ENCODE measurements at regions not wholly inside any gene's neighbourhood (a gene's known extent, or its start where the extent isn't known, plus 50 kb on each side); places are given as distances from the start of the nearest gene placed in this dataset.

DNA sequence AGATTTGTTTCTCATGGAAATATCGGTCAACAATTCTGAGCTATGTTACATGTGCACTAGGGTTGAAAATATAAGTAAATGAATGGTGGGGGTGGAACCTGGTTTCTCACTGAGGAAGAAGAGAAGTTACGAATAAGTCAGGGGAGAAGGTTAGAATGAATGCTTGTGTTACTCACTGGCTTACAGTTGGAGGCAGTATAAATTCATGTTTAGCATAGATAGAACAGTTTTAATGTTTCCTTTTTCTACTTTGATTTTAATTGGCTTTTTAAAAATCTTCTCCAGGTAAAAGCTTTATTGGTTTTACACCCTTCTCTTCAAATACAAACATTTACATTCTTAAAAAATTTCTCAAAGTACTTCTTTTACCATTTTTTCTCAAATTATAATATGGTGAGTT, 1113.7 kb downstream of the CDH11 start:
- H3K23me2 ChIP-seq (ENCODE audit: insufficient read length, low read depth, low read length, poor library complexity, severe bottlenecking): no peaks in the 10 kb centered on the region
- no peak overlapping the region for H3T11ph ChIP-seq (ENCODE audit: low read length)
- no peak overlapping the region for H3K27ac ChIP-seq (ENCODE audit: insufficient read length, low read depth, low read length)
- H3K4me1 Mint-ChIP-seq: peaks cover 3 to 11% of the 10 kb centered on the region in 2 experiments; a peak in 2 of 4 replicates
- H2BK20ac ChIP-seq (ENCODE audit: low read depth, low read length, poor library complexity, severe bottlenecking): no peak overlapping the region
- H3K79me2 ChIP-seq (ENCODE audit: insufficient read depth, low read length): no peaks in the 10 kb centered on the region
- H4K8ac ChIP-seq (replicated peaks; ENCODE audit: insufficient read length, low read depth, low read length): no peak overlapping the region
- H3K27ac Mint-ChIP-seq: no peak overlapping the region
- H3K4ac ChIP-seq (ENCODE audit: low read depth, low read length): no peak overlapping the region
- H3K4me3 Mint-ChIP-seq: no peak overlapping the region
- no peak overlapping the region for H2BK120ac ChIP-seq (ENCODE audit: low read depth, low read length, poor library complexity, severe bottlenecking)
- H2BK15ac ChIP-seq (ENCODE audit: low read depth, low read length): no peak overlapping the region
- H3K79me1 ChIP-seq (ENCODE audit: insufficient read depth, low read depth, low read length, poor library complexity, severe bottlenecking): no peaks in the 10 kb centered on the region
- H3K9ac ChIP-seq (ENCODE audit: extremely low read depth, insufficient read length, low read length): no peak overlapping the region
- WGBS (ENCODE audit: extremely low coverage, insufficient read length, low lambda C conversion rate): no CpG with 5 or more reads among the region's 2 CpGs
- no peak overlapping the region for H2AFZ ChIP-seq (ENCODE audit: low read length)
- no peaks in the 10 kb centered on the region for H3K27me3 ChIP-seq (ENCODE audit: insufficient read depth, low read length)
- H3K4me1 ChIP-seq (ENCODE audit: insufficient read depth, low read length): no peaks in the 10 kb centered on the region
- peaks cover 0 to 12% (median 2%) of the 10 kb centered on the region in 3 experiments; a peak in 4 of 7 replicates for H3K36me3 Mint-ChIP-seq (ENCODE audit: insufficient read depth in 1 of 3, low read depth in 3 of 3)
- no peak overlapping the region for H3K23ac ChIP-seq (ENCODE audit: insufficient read length, low read depth, low read length)
- H4K5ac ChIP-seq (ENCODE audit: insufficient read length, low read depth, low read length): no peak overlapping the region
- H2BK12ac ChIP-seq (ENCODE audit: insufficient read length, low read depth, low read length): no peak overlapping the region
- no peaks in the 10 kb centered on the region for H3K27me3 Mint-ChIP-seq (ENCODE audit: low read depth)
- peaks cover 5 to 10% of the 10 kb centered on the region in 2 experiments; a peak in 3 of 5 replicates for H3K9me3 Mint-ChIP-seq
- H3K9me3 ChIP-seq (ENCODE audit: control insufficient read depth, low read depth, low read length): no peaks in the 10 kb centered on the region
- H3K56ac ChIP-seq (ENCODE audit: insufficient read length, low read depth, low read length): no peak overlapping the region
- H4K91ac ChIP-seq (ENCODE audit: insufficient read length, low read depth, low read length): no peak overlapping the region
- no peak overlapping the region for H2BK5ac ChIP-seq (ENCODE audit: insufficient read length, low read length)
- H4K20me1 ChIP-seq (ENCODE audit: control insufficient read depth, insufficient read depth, insufficient read length): no peaks in the 10 kb centered on the region
- TF ChIP-seq, protein P1, sequence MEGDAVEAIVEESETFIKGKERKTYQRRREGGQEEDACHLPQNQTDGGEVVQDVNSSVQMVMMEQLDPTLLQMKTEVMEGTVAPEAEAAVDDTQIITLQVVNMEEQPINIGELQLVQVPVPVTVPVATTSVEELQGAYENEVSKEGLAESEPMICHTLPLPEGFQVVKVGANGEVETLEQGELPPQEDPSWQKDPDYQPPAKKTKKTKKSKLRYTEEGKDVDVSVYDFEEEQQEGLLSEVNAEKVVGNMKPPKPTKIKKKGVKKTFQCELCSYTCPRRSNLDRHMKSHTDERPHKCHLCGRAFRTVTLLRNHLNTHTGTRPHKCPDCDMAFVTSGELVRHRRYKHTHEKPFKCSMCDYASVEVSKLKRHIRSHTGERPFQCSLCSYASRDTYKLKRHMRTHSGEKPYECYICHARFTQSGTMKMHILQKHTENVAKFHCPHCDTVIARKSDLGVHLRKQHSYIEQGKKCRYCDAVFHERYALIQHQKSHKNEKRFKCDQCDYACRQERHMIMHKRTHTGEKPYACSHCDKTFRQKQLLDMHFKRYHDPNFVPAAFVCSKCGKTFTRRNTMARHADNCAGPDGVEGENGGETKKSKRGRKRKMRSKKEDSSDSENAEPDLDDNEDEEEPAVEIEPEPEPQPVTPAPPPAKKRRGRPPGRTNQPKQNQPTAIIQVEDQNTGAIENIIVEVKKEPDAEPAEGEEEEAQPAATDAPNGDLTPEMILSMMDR (conservative IDR thresholded peaks at IDR 0.05): no peak
- no peak overlapping the region for H3K18ac ChIP-seq (ENCODE audit: insufficient read length, low read depth, low read length)
- no peak overlapping the region for H3K14ac ChIP-seq (ENCODE audit: insufficient read depth, low read length)
- DNase-seq: no peak
- H2AK5ac ChIP-seq (ENCODE audit: insufficient read length, low read length): no peak overlapping the region
- no peak overlapping the region for H3K4me2 ChIP-seq (ENCODE audit: insufficient read depth, insufficient read length, low read length)

Measured in H9 (cell line).